B cell (primary cell): ENCODE measurements at regions not wholly inside any gene's neighbourhood (a gene's known extent, or its start where the extent isn't known, plus 50 kb on each side); places are given as distances from the start of the nearest gene placed in this dataset.

Source experiments
- CTCF ChIP-seq: fragments of 200-600 bp; IDR thresholded peaks from one replicate; pipeline ENCODE4 v1.8.0; 2022; ENCODE audit warnings: antibody characterized with exemption, mild to moderate bottlenecking
- EZH2 ChIP-seq: IDR thresholded peaks from 2 replicates; pipeline ENCODE4 v1.6.1; 2012; ENCODE audit warnings: borderline replicate concordance, low read depth, mild to moderate bottlenecking, moderate library complexity, low read length; ENCODE audit not compliant: insufficient read depth, poor library complexity, severe bottlenecking

GRCh38 chr4:137923494-137923893 lies 318.7 kb downstream of the SLC7A11 start:
- no peak for TF ChIP-seq EZH2
- TF ChIP-seq CTCF: no peak
